Loucy (cell line): ENCODE measurements at regions not wholly inside any gene's neighbourhood (a gene's known extent, or its start where the extent isn't known, plus 50 kb on each side); places are given as distances from the start of the nearest gene placed in this dataset.

Experiments
- H2AFZ ChIP-seq: fragments of 200-600 bp; sonication (generic); 2 replicates; pipeline ENCODE4 v1.6.0; 2016; ENCODE audit warnings: antibody characterized with exemption, mild to moderate bottlenecking, low read length, moderate library complexity
- H3F3A ChIP-seq: fragments of 200-600 bp; 2 replicates; pipeline ENCODE4 v1.6.0; 2016; ENCODE audit warnings: antibody characterized with exemption, low read depth, mild to moderate bottlenecking
- H3K27me3 ChIP-seq: fragments of 200-600 bp; sonication (generic); 2 replicates; pipeline ENCODE4 v1.6.1; 2014; ENCODE audit warnings: low read length, mild to moderate bottlenecking; ENCODE audit not compliant: insufficient read depth, poor library complexity, severe bottlenecking
- H3K36me3 ChIP-seq: fragments of 200-600 bp; sonication (generic); 2 replicates; pipeline ENCODE4 v1.6.1; 2016; ENCODE audit warnings: low read length; ENCODE audit not compliant: insufficient read depth
- H3K4me1 ChIP-seq: fragments of 200-600 bp; sonication (generic); 2 replicates; pipeline ENCODE4 v1.5.1; 2014; ENCODE audit warnings: low read length, mild to moderate bottlenecking; ENCODE audit not compliant: insufficient read depth, poor library complexity, severe bottlenecking
- H3K4me2 ChIP-seq: fragments of 200-600 bp; sonication (generic); 2 replicates; pipeline ENCODE4 v1.6.0; 2014; ENCODE audit warnings: antibody characterized with exemption, low read length, low read depth, mild to moderate bottlenecking; ENCODE audit not compliant: poor library complexity, severe bottlenecking
- H3K4me3 ChIP-seq: fragments of 200-600 bp; sonication (generic); 2 replicates; pipeline ENCODE4 v1.5.1; 2014; ENCODE audit warnings: low read length, mild to moderate bottlenecking, mixed read lengths; ENCODE audit not compliant: poor library complexity, severe bottlenecking
- H3K79me2 ChIP-seq: fragments of 200-600 bp; sonication (generic); 2 replicates; pipeline ENCODE4 v1.6.1; 2014; ENCODE audit warnings: low read length; ENCODE audit not compliant: insufficient read depth
- H3K9ac ChIP-seq: fragments of 200-600 bp; sonication (generic); 2 replicates; pipeline ENCODE4 v1.6.0; 2014; ENCODE audit warnings: mild to moderate bottlenecking, low read depth, low read length, moderate library complexity; ENCODE audit not compliant: poor library complexity, severe bottlenecking
- H3K9me2 ChIP-seq: fragments of 200-600 bp; sonication (generic); replicated peaks from 2 replicates; pipeline ENCODE4 v1.6.1; 2016; ENCODE audit warnings: low read depth, low read length, mixed read lengths
- H3K9me3 ChIP-seq: fragments of 200-600 bp; sonication (generic); 2 replicates; pipeline ENCODE4 v1.6.1; 2014; ENCODE audit warnings: mild to moderate bottlenecking, antibody characterized with exemption, low read length, low read depth; ENCODE audit not compliant: insufficient read depth
- H4K20me1 ChIP-seq: fragments of 200-600 bp; sonication (generic); 2 replicates; pipeline ENCODE4 v1.6.0; 2014; ENCODE audit warnings: antibody characterized with exemption, low read length, mild to moderate bottlenecking; ENCODE audit not compliant: insufficient read depth, poor library complexity, severe bottlenecking
- CTCF ChIP-seq: fragments of 200-600 bp; sonication (generic); conservative IDR thresholded peaks from 2 replicates; pipeline ENCODE4 v1.5.1; 2014; ENCODE audit warnings: mild to moderate bottlenecking, antibody characterized with exemption, low read length
- EZH2phosphoT487 ChIP-seq: fragments of 200-600 bp; IDR thresholded peaks from 2 replicates; pipeline ENCODE4 v1.6.1; 2018; ENCODE audit warnings: antibody characterized with exemption, mild to moderate bottlenecking, moderate library complexity, borderline replicate concordance

GRCh38 chr7:96822824-96823223 is 113.2 kb upstream of the SEM1 start:
- no peak overlapping the region for H2AFZ ChIP-seq
- H4K20me1 ChIP-seq, result no peaks in the 10 kb centered on the region
- no peak overlapping the region for H3K4me3 ChIP-seq
- no peaks in the 10 kb centered on the region for H3K27me3 ChIP-seq
- no peak overlapping the region for H3K9ac ChIP-seq
- H3K9me2 ChIP-seq, result no peaks in the 10 kb centered on the region
- H3K4me2 ChIP-seq, result no peak overlapping the region
- TF ChIP-seq EZH2phosphoT487 (no peak), CTCF (no peak)
- H3K36me3 ChIP-seq, result no peaks in the 10 kb centered on the region
- no peaks in the 10 kb centered on the region for H3K4me1 ChIP-seq
- no peaks in the 10 kb centered on the region for H3K79me2 ChIP-seq
- no peaks in the 10 kb centered on the region for H3K9me3 ChIP-seq
- H3F3A ChIP-seq, result no peaks in the 10 kb centered on the region

- Histone ChIP-seq H3K9me2 (no peaks in the 10 kb centered on the region), H3K4me3 (no peak overlapping the region), H3K4me1 (no peaks in the 10 kb centered on the region), H3F3A (no peaks in the 10 kb centered on the region), H2AFZ (no peak overlapping the region), H3K79me2 (no peaks in the 10 kb centered on the region), H3K9ac (no peak overlapping the region), H4K20me1 (no peaks in the 10 kb centered on the region), H3K4me2 (no peak overlapping the region), H3K36me3 (no peaks in the 10 kb centered on the region), H3K27me3 (no peaks in the 10 kb centered on the region), H3K9me3 (no peaks in the 10 kb centered on the region)
- TF ChIP-seq CTCF, result no peak
- no peak for TF ChIP-seq EZH2phosphoT487
Measured at GRCh38 chr7:96823274-96823673, 113.6 kb upstream of the SEM1 start.

GRCh38 chr7:96824686-96825085 is 115.0 kb upstream of the SEM1 start:
- no peak overlapping the region for H2AFZ ChIP-seq
- no peaks in the 10 kb centered on the region for H4K20me1 ChIP-seq
- no peaks in the 10 kb centered on the region for H3F3A ChIP-seq
- H3K9ac ChIP-seq, result no peak overlapping the region
- H3K27me3 ChIP-seq, result no peaks in the 10 kb centered on the region
- no peaks in the 10 kb centered on the region for H3K79me2 ChIP-seq
- no peaks in the 10 kb centered on the region for H3K36me3 ChIP-seq
- H3K4me1 ChIP-seq, result no peaks in the 10 kb centered on the region
- H3K4me3 ChIP-seq, result no peak overlapping the region
- no peaks in the 10 kb centered on the region for H3K9me3 ChIP-seq
- TF ChIP-seq CTCF (no peak), EZH2phosphoT487 (no peak)
- no peak overlapping the region for H3K4me2 ChIP-seq
- H3K9me2 ChIP-seq, result no peaks in the 10 kb centered on the region
